ENCODE measurements at regions not wholly inside any gene's neighbourhood (a gene's known extent, or its start where the extent isn't known, plus 50 kb on each side); places are given as distances from the start of the nearest gene placed in this dataset.

- intact Hi-C loops (cut with DNase I): no loop called here
These were observed 255.3 kb downstream of the LY86 start for GRCh38 chr6:6843777-6844176.

DNA sequence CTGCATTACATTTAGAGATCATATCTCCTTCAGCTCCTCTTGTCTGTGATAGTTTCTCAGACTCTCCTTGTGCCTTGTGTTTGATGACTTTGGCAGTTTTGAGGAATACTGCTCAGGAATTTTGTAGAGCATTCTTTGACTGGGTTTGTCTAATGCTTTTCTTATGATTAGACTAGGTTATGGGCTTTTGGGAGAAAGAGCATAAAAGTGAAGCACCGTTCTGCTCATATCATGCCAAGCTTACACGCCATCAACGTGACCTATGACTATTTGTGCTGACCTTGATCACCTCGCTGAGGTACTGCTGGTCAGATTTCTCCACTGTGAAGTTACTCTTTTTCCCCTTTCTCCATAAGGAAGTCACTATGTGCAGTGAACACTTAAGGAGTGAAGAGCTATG lies 256.0 kb downstream of the LY86 start:
- ATAC-seq (no peak), DNase-seq (no peak)
- H3K36me3 ChIP-seq (ENCODE audit: insufficient read depth in 1 of 2, low read depth in 1 of 2): no peaks in the 10 kb centered on the region
- TF ChIP-seq CTCF (IDR thresholded peaks at IDR 0.05): no peak
- H3K4me3 ChIP-seq: no peak overlapping the region
- intact Hi-C loops (cut with DNase I): no loop called here
- H3K9me3 ChIP-seq: peaks cover 10% of the 10 kb centered on the region
- H3K4me1 ChIP-seq: peaks cover 3% of the 10 kb centered on the region
- WGBS, 3 donors: 83 to 94% (median 87%) methylated on average over 4 of the region's 4 CpGs
- H3K27me3 ChIP-seq (ENCODE audit: insufficient read depth in 3 of 3, low read length in 2 of 3): no peaks in the 10 kb centered on the region
- no peak overlapping the region for H3K27ac ChIP-seq

More at GRCh38 chr6:6843777-6844176, 255.3 kb downstream of the LY86 start:
- Histone ChIP-seq H3K27me3 (ENCODE audit: insufficient read depth in 3 of 3, low read length in 2 of 3) (no peaks in the 10 kb centered on the region), H3K9me3 (peaks cover 10% of the 10 kb centered on the region), H3K4me1 (peaks cover 3% of the 10 kb centered on the region), H3K36me3 (ENCODE audit: insufficient read depth in 1 of 2, low read depth in 1 of 2) (no peaks in the 10 kb centered on the region), H3K27ac (no peak overlapping the region), H3K4me3 (no peak overlapping the region)
- 98 to 100% (median 100%) methylated on average over 1 of the region's 1 CpG for WGBS, 3 donors
- TF ChIP-seq CTCF (IDR thresholded peaks at IDR 0.05): no peak
- ATAC-seq (no peak), DNase-seq (no peak)

- WGBS, 3 donors: 76 to 98% (median 80%) methylated on average over 3 of the region's 3 CpGs
- peaks cover 10% of the 10 kb centered on the region for H3K9me3 ChIP-seq
- no peak overlapping the region for H3K4me3 ChIP-seq
- no peak for DNase-seq
- H3K27ac ChIP-seq: no peak overlapping the region
- no peak for TF ChIP-seq CTCF (IDR thresholded peaks at IDR 0.05)
- H3K4me1 ChIP-seq: peaks cover 5% of the 10 kb centered on the region
- H3K27me3 ChIP-seq (ENCODE audit: insufficient read depth in 3 of 3, low read length in 2 of 3): no peaks in the 10 kb centered on the region
- no peak for ATAC-seq
- intact Hi-C loops (cut with DNase I): no loop called here
- no peaks in the 10 kb centered on the region for H3K36me3 ChIP-seq (ENCODE audit: insufficient read depth in 1 of 2, low read depth in 1 of 2)
These were observed 257.1 kb downstream of the LY86 start for GRCh38 chr6:6845603-6846002.

DNA sequence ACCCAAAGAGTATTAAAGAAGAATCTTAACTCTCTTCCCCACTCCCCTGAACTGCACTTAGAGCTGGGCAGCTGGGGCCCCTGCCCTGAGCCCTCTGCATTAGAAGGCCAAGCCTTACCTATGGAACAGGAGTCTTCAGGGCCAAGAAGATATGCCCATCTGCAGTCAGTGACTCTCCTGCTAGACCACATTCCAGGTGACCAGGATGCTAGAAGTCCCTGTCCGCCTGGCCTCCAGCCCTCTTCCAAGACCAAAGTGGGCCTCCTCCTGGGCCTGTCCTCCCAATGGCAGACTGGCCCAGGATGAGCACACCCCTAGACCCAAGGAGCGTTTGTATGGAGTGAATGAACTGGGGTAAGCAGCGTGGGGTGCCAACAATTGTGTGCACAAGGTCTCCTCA lies 259.1 kb downstream of the LY86 start:
- no peak for ATAC-seq
- 79 to 98% (median 80%) methylated on average over 3 of the region's 3 CpGs for WGBS, 3 donors
- no peak for DNase-seq
- H3K36me3 ChIP-seq (ENCODE audit: insufficient read depth in 1 of 2, low read depth in 1 of 2): no peaks in the 10 kb centered on the region
- no peak overlapping the region for H3K4me3 ChIP-seq
- intact Hi-C loops (cut with DNase I): no loop called here
- peaks cover 10% of the 10 kb centered on the region for H3K9me3 ChIP-seq
- no peaks in the 10 kb centered on the region for H3K27me3 ChIP-seq (ENCODE audit: insufficient read depth in 3 of 3, low read length in 2 of 3)
- TF ChIP-seq CTCF (IDR thresholded peaks at IDR 0.05): no peak
- no peak overlapping the region for H3K27ac ChIP-seq
- peaks cover 10% of the 10 kb centered on the region for H3K4me1 ChIP-seq
